VCaP (cell line): ENCODE measurements at regions not wholly inside any gene's neighbourhood (a gene's known extent, or its start where the extent isn't known, plus 50 kb on each side); places are given as distances from the start of the nearest gene placed in this dataset.

Experiments used
- H3K27ac ChIP-seq: fragments of 450-650 bp; 2 replicates; pipeline ENCODE4 v1.5.1; 2017
- CTCF ChIP-seq: fragments of 450-650 bp; conservative IDR thresholded peaks from 2 replicates; pipeline ENCODE4 v1.5.1; 2017; ENCODE audit warnings: mild to moderate bottlenecking, moderate library complexity

DNA sequence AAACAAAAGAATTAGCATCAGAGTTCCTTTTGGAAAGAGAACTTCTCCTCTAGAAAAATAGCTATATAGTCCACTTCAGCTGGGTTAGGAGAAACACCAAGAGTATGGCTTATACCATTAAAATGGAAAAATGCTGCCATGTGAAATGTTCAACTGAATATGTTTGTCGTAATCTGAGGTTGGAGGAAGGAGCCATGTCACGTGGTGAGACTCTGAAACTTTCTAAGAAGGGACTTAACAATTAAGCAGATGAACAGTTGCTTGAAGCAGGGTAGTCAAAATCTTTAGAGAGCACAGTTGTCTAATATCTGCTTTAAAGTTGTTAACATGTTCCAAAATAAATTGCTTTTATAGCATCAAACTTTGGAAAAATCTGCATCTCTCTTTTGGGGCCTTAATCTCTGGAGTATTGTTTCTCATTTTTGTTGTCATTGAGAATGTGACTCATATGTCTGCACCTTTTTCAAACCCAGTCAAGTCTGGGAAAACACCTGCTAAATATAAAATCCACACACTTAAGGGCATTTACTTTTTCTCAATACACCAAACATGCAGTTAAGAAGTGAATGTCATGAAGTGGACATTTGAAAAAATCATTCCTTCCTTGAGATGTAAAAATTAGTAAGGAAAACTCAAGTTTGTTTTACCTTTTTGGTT, 168.8 kb upstream of the PDE5A start:
- no peak overlapping the region for H3K27ac ChIP-seq

GRCh38 chr4:119795986-119796578, 167.5 kb upstream of the PDE5A start:
- no peak for TF ChIP-seq CTCF
- H3K27ac ChIP-seq: no peak overlapping the region

More for the DNA sequence above, 168.8 kb upstream of the PDE5A start:
- TF ChIP-seq CTCF: no peak

DNA sequence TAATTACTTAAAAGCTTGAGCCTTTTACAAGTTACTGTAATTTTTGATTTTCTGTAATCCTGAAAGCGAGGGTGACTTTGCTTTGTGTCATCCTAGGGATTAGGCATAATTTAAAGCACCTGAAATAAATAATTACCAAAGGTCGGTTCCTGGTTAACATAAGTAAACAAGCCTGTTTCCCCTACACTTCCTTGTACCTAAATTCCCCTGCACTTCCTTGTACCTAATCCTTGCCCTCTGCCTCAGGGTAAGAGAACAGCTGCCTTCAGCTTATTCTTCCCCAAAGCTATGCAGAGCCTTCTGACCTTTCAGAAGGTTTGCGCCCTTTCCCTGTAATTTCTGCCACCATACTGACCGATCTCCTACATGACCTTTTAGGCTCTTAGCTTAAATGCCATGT, 166.1 kb upstream of the PDE5A start:
- no peak for TF ChIP-seq CTCF
- H3K27ac ChIP-seq: no peak overlapping the region

GRCh38 chr4:119794113-119794512, 165.5 kb upstream of the PDE5A start:
- TF ChIP-seq CTCF: no peak
- no peak overlapping the region for H3K27ac ChIP-seq

DNA sequence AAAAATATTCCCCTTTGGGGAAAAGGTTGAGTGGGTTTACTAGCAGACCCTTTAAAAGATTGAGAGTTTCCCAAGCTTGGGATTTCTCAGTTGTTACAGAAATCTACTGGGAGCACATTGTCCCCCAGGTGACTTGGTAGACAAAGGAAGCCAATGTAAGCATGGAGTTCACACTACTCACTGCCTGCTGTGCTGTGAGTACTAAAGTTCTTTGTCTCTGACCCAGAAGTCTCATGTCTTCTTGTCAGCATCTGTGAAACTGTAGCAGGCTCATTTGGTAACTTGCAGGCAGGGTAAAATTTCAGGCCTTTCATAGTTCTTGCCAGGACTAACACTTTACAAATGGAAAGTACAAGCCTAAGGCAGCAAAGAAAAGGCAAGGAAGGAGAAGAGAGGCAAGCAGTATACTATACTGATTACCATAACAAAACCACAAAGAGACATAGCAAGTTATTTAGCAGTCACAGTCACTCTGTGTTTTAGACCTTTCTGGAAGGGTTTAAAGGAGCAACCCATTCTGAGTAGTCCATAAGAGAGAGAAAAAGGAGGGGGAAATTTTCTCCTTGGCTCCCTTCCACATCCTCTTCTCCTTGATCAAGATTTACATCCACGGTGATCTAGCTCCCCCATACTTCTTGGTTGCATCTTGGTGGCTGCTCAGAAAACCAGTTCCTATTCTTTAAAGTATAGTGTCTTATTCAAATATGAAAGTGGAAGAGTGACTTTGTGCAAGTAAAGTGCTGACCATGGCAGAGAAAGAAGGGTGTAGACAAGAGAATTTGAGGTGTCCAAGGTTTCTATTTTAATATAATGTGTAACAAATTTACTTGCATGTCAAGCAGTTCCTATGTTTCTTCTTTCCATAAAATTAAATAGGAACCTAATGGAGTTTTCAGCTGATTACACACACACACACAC, 160.0 kb upstream of the PDE5A start:
- H3K27ac ChIP-seq: no peak overlapping the region
- TF ChIP-seq CTCF: no peak

- TF ChIP-seq CTCF: peak; percentile 75
- no peak overlapping the region for H3K27ac ChIP-seq
These were observed 157.4 kb upstream of the PDE5A start for GRCh38 chr4:119785963-119786362.
